Kidney (tissue), 13 donors: ENCODE measurements at regions not wholly inside any gene's neighbourhood (a gene's known extent, or its start where the extent isn't known, plus 50 kb on each side); places are given as distances from the start of the nearest gene placed in this dataset.
"Not testable (repeated sequence)": the region's sequence is repeated elsewhere in the genome, so short reads cannot be mapped to it uniquely, and the experiment has no call there.

ENCODE experiments used
- DNase-seq, 5 donors: peaks; one replicate each; pipeline ENCODE4 v3.0.0-alpha.2; 2013 to 2020
- FAIRE-seq: peaks from 2 replicates; lab custom pipeline; 2012; peaks lifted over from hg19 to GRCh38; lab: Jason Lieb, UNC
- H3K27ac ChIP-seq, 2 donors: one replicate each; pipeline ENCODE4 v1.7.0; 2013; ENCODE audit warnings: low read depth in 2 of 2, low read length in 2 of 2, inconsistent platforms in 1 of 2
- H3K27me3 ChIP-seq: one replicate; pipeline ENCODE4 v1.7.1; 2013; ENCODE audit warnings: low read length, inconsistent platforms; ENCODE audit not compliant: control insufficient read depth, insufficient read depth
- H3K36me3 ChIP-seq, 3 donors: one replicate each; pipeline versions ENCODE4 v1.7.0 to v1.7.1; 2013; ENCODE audit warnings: low read length in 3 of 3, control low read depth in 1 of 3, inconsistent platforms in 1 of 3; ENCODE audit not compliant: insufficient read depth in 3 of 3, control insufficient read depth in 2 of 3
- H3K4me1 ChIP-seq, 3 donors: one replicate each; pipeline versions ENCODE4 v1.7.0 to v1.7.1; 2013; ENCODE audit warnings: low read length in 3 of 3, inconsistent platforms in 1 of 3, low read depth in 1 of 3; ENCODE audit not compliant: control insufficient read depth in 2 of 3, insufficient read depth in 2 of 3
- H3K4me3 ChIP-seq, 3 donors: one replicate each; pipeline versions ENCODE4 v1.7.0 to v1.8.1; 2013; ENCODE audit warnings: low read length in 3 of 3, control low read depth in 1 of 3, inconsistent platforms in 1 of 3
- H3K9ac ChIP-seq, 3 donors: one replicate each; pipeline versions ENCODE4 v1.7.0 to v1.7.1; 2013; ENCODE audit warnings: low read length in 3 of 3, control low read depth in 1 of 3, inconsistent platforms in 1 of 3
- H3K9me3 ChIP-seq, 3 donors: one replicate each; pipeline versions ENCODE4 v1.7.0 to v1.7.1; 2013; ENCODE audit warnings: low read length in 3 of 3, control low read depth in 1 of 3, inconsistent platforms in 1 of 3; ENCODE audit not compliant: control insufficient read depth in 2 of 3, insufficient read depth in 1 of 3
- intact Hi-C: fragments of 100-400 bp; cut with DNase I; formaldehyde crosslinking; loops from one replicate; pipeline ENCODE4 v1.11.1; 2022
- TF ChIP-seq, protein P1 (sequence below): IDR thresholded peaks from 3 replicates; pipeline ENCODE4 v1.5.1; 2012; ENCODE audit warnings: mild to moderate bottlenecking, moderate library complexity, borderline replicate concordance; ENCODE audit not compliant: insufficient read depth; ENCODE audit errors: extremely low read depth
- donor health status: control.
- donor health status: control.
- donor health status: control.
- donor health status: control.
- donor health status: control.
- donor health status: DM: yes; HTN: yes; CAD: no.
- donor health status: Normal renal cell carcinoma (clear cell type).

DNA sequence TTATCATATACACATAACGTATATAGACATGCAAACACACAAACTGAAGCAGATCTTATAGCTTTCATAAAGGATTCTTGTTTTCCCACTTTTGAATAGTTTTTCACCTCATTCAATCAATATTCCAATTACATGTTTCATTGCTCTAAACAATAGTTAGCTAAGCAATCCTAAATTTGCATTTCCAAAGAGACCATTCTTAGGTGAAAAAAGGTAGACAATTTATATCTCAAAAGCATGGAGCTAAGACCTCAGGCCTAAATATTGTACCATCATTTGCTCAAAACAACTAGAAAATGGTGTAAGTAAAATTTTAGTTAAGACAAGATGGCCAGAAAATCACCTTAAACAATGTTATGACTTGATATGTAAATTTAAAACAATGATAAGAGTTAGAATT, 1148.5 kb upstream of the DIAPH2 start:
- no peak overlapping the region for H3K27ac ChIP-seq
- H3K9ac ChIP-seq: no peak overlapping the region
- H3K36me3 ChIP-seq: no peaks in the 10 kb centered on the region
- no peaks in the 10 kb centered on the region for H3K27me3 ChIP-seq
- H3K4me3 ChIP-seq: no peak overlapping the region
- no peaks in the 10 kb centered on the region for H3K9me3 ChIP-seq
- DNase-seq (no peak), FAIRE-seq (no peak)
- TF ChIP-seq, protein P1, sequence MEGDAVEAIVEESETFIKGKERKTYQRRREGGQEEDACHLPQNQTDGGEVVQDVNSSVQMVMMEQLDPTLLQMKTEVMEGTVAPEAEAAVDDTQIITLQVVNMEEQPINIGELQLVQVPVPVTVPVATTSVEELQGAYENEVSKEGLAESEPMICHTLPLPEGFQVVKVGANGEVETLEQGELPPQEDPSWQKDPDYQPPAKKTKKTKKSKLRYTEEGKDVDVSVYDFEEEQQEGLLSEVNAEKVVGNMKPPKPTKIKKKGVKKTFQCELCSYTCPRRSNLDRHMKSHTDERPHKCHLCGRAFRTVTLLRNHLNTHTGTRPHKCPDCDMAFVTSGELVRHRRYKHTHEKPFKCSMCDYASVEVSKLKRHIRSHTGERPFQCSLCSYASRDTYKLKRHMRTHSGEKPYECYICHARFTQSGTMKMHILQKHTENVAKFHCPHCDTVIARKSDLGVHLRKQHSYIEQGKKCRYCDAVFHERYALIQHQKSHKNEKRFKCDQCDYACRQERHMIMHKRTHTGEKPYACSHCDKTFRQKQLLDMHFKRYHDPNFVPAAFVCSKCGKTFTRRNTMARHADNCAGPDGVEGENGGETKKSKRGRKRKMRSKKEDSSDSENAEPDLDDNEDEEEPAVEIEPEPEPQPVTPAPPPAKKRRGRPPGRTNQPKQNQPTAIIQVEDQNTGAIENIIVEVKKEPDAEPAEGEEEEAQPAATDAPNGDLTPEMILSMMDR: no peak
- intact Hi-C loops: no loop called here
- H3K4me1 ChIP-seq: no peaks in the 10 kb centered on the region

DNA sequence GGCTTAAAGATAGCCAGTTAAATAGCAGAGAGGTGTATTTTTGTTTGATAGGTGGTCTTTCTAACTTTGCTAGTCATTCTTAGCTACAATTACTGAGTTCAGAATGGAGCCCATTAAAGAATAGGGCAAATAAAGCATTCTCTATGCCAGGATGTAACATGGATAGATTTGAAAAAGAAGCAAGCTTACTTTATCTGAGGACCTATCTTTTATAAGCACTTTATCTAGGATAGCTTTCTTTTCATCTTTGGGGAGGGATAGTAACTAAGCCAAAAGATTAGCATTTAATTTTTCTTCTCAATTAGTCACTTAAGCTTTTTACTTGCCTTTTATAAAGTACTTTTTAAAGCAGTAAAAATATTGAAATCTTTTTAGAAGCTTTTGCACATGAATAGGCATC, 1148.0 kb upstream of the DIAPH2 start:
- Histone ChIP-seq H3K27me3 (no peaks in the 10 kb centered on the region), H3K4me1 (no peaks in the 10 kb centered on the region), H3K9me3 (no peaks in the 10 kb centered on the region), H3K9ac (no peak overlapping the region), H3K4me3 (no peak overlapping the region), H3K27ac (no peak overlapping the region), H3K36me3 (no peaks in the 10 kb centered on the region)
- intact Hi-C loops: no loop called here
- FAIRE-seq: no peak
- TF ChIP-seq, protein P1: no peak
- no peak for DNase-seq

DNA sequence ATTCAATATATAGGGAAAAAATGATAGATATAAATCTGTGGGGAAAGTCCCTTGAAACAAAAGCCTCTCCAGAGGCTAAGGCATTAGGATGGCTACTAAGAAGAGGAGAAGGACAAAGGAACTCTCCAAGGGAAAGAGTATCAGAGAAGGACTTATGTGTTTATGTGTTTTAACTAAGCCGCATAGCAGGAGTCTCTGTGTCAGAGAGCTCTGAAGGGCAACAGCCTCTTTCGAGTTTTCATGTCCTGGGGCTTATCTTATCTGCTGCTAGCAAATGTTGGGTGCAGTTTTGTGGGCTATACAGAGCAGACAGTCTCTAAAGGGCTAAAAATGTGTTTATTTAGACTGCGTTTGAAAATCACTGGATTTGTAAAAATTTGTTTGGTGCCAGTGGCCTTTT, 1145.6 kb upstream of the DIAPH2 start:
- DNase-seq (no peak), FAIRE-seq (no peak)
- H3K27me3 ChIP-seq: no peaks in the 10 kb centered on the region
- H3K9ac ChIP-seq: no peak overlapping the region
- no peaks in the 10 kb centered on the region for H3K36me3 ChIP-seq
- TF ChIP-seq, protein P1: no peak
- no peak overlapping the region for H3K27ac ChIP-seq
- no peaks in the 10 kb centered on the region for H3K9me3 ChIP-seq
- H3K4me3 ChIP-seq: no peak overlapping the region
- intact Hi-C loops: no loop called here
- H3K4me1 ChIP-seq: no peaks in the 10 kb centered on the region

DNA sequence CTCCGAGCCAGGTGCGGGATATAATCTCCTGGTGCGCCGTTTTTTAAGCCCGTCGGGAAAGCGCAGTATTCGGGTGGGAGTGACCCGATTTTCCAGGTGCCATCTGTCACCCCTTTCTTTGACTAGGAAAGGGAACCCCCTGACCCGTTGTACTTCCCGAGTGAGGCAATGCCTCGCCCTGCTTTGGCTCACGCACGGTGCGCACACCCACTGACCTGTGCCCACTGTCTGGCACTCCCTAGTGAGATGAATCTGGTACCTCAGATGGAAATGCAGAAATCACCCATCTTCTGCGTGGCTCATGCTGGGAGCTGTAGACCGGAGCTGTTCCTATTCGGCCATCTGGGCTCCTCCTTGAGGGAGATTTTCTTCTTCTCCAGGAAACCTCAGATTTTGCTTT, 1135.1 kb upstream of the DIAPH2 start:
- H3K4me3 ChIP-seq, DNase-seq, H3K9ac ChIP-seq, H3K4me1 ChIP-seq, H3K36me3 ChIP-seq, FAIRE-seq, H3K9me3 ChIP-seq, H3K27ac ChIP-seq, intact Hi-C loops, H3K27me3 ChIP-seq: not testable (repeated sequence)
